LNCAP (cell line): ENCODE measurements at regions not wholly inside any gene's neighbourhood (a gene's known extent, or its start where the extent isn't known, plus 50 kb on each side); places are given as distances from the start of the nearest gene placed in this dataset.

Source experiments
- CTCF ChIP-seq: fragments of 450-650 bp; IDR thresholded peaks from 2 replicates; pipeline ENCODE4 v1.5.1; 2017; ENCODE audit warnings: mild to moderate bottlenecking

- TF ChIP-seq CTCF = no peak
Measured at GRCh38 chr10:125370578-125370977, 210.2 kb upstream of the CTBP2 start.

GRCh38 chr10:125369382-125370326, 209.3 kb upstream of the CTBP2 start:
- TF ChIP-seq CTCF = no peak

- TF ChIP-seq CTCF = no peak
Measured at GRCh38 chr10:125368146-125368545, 207.8 kb upstream of the CTBP2 start.

- TF ChIP-seq CTCF = no peak
Measured at GRCh38 chr10:125363791-125364190, 203.4 kb upstream of the CTBP2 start.

- TF ChIP-seq CTCF = no peak
Measured at GRCh38 chr10:125362950-125363349, 202.6 kb upstream of the CTBP2 start.

GRCh38 chr10:125359401-125359800, 199.0 kb upstream of the CTBP2 start:
- no peak for TF ChIP-seq CTCF

- no peak for TF ChIP-seq CTCF
Measured at GRCh38 chr10:125355657-125356056, 195.3 kb upstream of the CTBP2 start.
